ENCODE measurements at regions not wholly inside any gene's neighbourhood (a gene's known extent, or its start where the extent isn't known, plus 50 kb on each side); places are given as distances from the start of the nearest gene placed in this dataset.

GRCh38 chr11:76298255-76298654 is 82.7 kb downstream of the THAP12 start:
- H3K9ac ChIP-seq (ENCODE audit: low read length), result no peak overlapping the region
- no peak overlapping the region for H3K4me3 ChIP-seq (ENCODE audit: low read depth, low read length, poor library complexity, severe bottlenecking)
- no peak overlapping the region for H3K4me2 ChIP-seq (ENCODE audit: low read length)
- no peak for TF ChIP-seq CTCF (IDR thresholded peaks at IDR 0.05; ENCODE audit: low read length)
- TF ChIP-seq EZH2 (IDR thresholded peaks at IDR 0.05; ENCODE audit: borderline replicate concordance, low read length), result no peak
- no peak overlapping the region for H2AFZ ChIP-seq (ENCODE audit: low read length)
- no peaks in the 10 kb centered on the region for H4K20me1 ChIP-seq (ENCODE audit: insufficient read depth, low read length)
- H3K27ac ChIP-seq (ENCODE audit: low read depth, low read length, poor library complexity, severe bottlenecking), result no peak overlapping the region
- H3F3A ChIP-seq (ENCODE audit: insufficient read depth, low read length), result no peaks in the 10 kb centered on the region
- H3K4me1 ChIP-seq (ENCODE audit: insufficient read depth, low read length, severe bottlenecking), result no peaks in the 10 kb centered on the region
- no peaks in the 10 kb centered on the region; the same call in 1 of the 2 replicates for H3K27me3 ChIP-seq (ENCODE audit: insufficient read depth, low read length)
- H3K9me3 ChIP-seq (ENCODE audit: low read length), result no peaks in the 10 kb centered on the region
- H3K79me2 ChIP-seq (ENCODE audit: insufficient read depth, low read length), result no peaks in the 10 kb centered on the region
- H3K9me2 ChIP-seq (ENCODE audit: low read depth, low read length), result no peaks in the 10 kb centered on the region
- no peaks in the 10 kb centered on the region for H3K36me3 ChIP-seq (ENCODE audit: insufficient read depth, low read length)

- H4K20me1 ChIP-seq (ENCODE audit: insufficient read depth, low read length), result no peaks in the 10 kb centered on the region
- no peak overlapping the region for H3K4me2 ChIP-seq (ENCODE audit: low read length)
- TF ChIP-seq CTCF (IDR thresholded peaks at IDR 0.05; ENCODE audit: low read length) (no peak), EZH2 (IDR thresholded peaks at IDR 0.05; ENCODE audit: borderline replicate concordance, low read length) (no peak)
- H3K9me2 ChIP-seq (ENCODE audit: low read depth, low read length), result no peaks in the 10 kb centered on the region
- no peaks in the 10 kb centered on the region for H3K79me2 ChIP-seq (ENCODE audit: insufficient read depth, low read length)
- no peaks in the 10 kb centered on the region for H3K9me3 ChIP-seq (ENCODE audit: low read length)
- no peak overlapping the region for H2AFZ ChIP-seq (ENCODE audit: low read length)
- no peak overlapping the region for H3K9ac ChIP-seq (ENCODE audit: low read length)
- H3K27ac ChIP-seq (ENCODE audit: low read depth, low read length, poor library complexity, severe bottlenecking), result no peak overlapping the region
- H3K4me3 ChIP-seq (ENCODE audit: low read depth, low read length, poor library complexity, severe bottlenecking), result no peak overlapping the region
- no peaks in the 10 kb centered on the region for H3K36me3 ChIP-seq (ENCODE audit: insufficient read depth, low read length)
- no peaks in the 10 kb centered on the region for H3F3A ChIP-seq (ENCODE audit: insufficient read depth, low read length)
- no peaks in the 10 kb centered on the region for H3K4me1 ChIP-seq (ENCODE audit: insufficient read depth, low read length, severe bottlenecking)
- no peaks in the 10 kb centered on the region; the same call in 1 of the 2 replicates for H3K27me3 ChIP-seq (ENCODE audit: insufficient read depth, low read length)
Measured at GRCh38 chr11:76296731-76297542, 84.0 kb downstream of the THAP12 start.

- Histone ChIP-seq H3K27me3 (ENCODE audit: insufficient read depth, low read length) (no peaks in the 10 kb centered on the region; the same call in 1 of the 2 replicates), H2AFZ (ENCODE audit: low read length) (no peak overlapping the region), H3K27ac (ENCODE audit: low read depth, low read length, poor library complexity, severe bottlenecking) (no peak overlapping the region), H3F3A (ENCODE audit: insufficient read depth, low read length) (no peaks in the 10 kb centered on the region), H4K20me1 (ENCODE audit: insufficient read depth, low read length) (no peaks in the 10 kb centered on the region), H3K9ac (ENCODE audit: low read length) (no peak overlapping the region), H3K4me2 (ENCODE audit: low read length) (no peak overlapping the region), H3K36me3 (ENCODE audit: insufficient read depth, low read length) (no peaks in the 10 kb centered on the region), H3K4me1 (ENCODE audit: insufficient read depth, low read length, severe bottlenecking) (no peaks in the 10 kb centered on the region), H3K4me3 (ENCODE audit: low read depth, low read length, poor library complexity, severe bottlenecking) (no peak overlapping the region), H3K9me2 (ENCODE audit: low read depth, low read length) (no peaks in the 10 kb centered on the region), H3K79me2 (ENCODE audit: insufficient read depth, low read length) (no peaks in the 10 kb centered on the region), H3K9me3 (ENCODE audit: low read length) (no peaks in the 10 kb centered on the region)
- TF ChIP-seq CTCF (IDR thresholded peaks at IDR 0.05; ENCODE audit: low read length) (no peak), EZH2 (IDR thresholded peaks at IDR 0.05; ENCODE audit: borderline replicate concordance, low read length) (no peak)
Measured at GRCh38 chr11:76293189-76293631, 86.9 kb upstream of the WNT11 start.

All from OCI-LY1 (cell line).